ENCODE measurements at regions not wholly inside any gene's neighbourhood (a gene's known extent, or its start where the extent isn't known, plus 50 kb on each side); places are given as distances from the start of the nearest gene placed in this dataset.

GRCh38 chr4:104752337-104752736 lies 257.6 kb upstream of the CXXC4 start:
- TF ChIP-seq FOXP2 (optimal IDR thresholded peaks at IDR 0.05; ENCODE audit: borderline replicate concordance, extremely low read depth, extremely low read length, insufficient read depth) (no peak), REST (IDR thresholded peaks at IDR 0.05; ENCODE audit: insufficient read depth in 1 of 2, low read depth in 2 of 2, low read length in 2 of 2) (no peak)

DNA sequence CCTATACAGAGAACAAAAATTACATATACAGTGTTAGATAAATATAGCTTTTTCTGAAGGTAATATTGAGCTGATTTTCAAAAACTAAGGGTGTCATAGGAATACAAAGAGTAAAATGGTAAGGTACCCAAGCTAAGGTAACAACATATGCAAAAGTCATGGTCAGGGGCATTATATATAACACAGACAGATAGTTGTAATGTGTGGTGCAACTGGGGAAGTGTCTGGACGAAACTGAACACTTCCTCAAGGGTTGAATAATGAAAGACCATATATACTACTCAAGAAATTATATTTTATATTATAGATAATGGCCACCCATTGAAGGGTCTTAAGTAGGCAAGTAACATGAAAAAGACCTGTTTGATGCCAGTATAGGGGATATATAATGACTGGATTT lies 262.1 kb upstream of the CXXC4 start:
- TF ChIP-seq FOXP2 (optimal IDR thresholded peaks at IDR 0.05; ENCODE audit: borderline replicate concordance, extremely low read depth, extremely low read length, insufficient read depth) (no peak), TAF1 (IDR thresholded peaks at IDR 0.05; ENCODE audit: borderline replicate concordance, insufficient read depth, low read length) (no peak), POLR2AphosphoS5 (IDR thresholded peaks at IDR 0.05; ENCODE audit: low read depth, low read length) (no peak), REST (IDR thresholded peaks at IDR 0.05; ENCODE audit: insufficient read depth in 1 of 2, low read depth in 2 of 2, low read length in 2 of 2) (no peak), SIN3A (IDR thresholded peaks at IDR 0.05; ENCODE audit: borderline replicate concordance, insufficient read depth, low read length) (no peak)

- TF ChIP-seq SIN3A (IDR thresholded peaks at IDR 0.05; ENCODE audit: borderline replicate concordance, insufficient read depth, low read length), result no peak
- TF ChIP-seq POLR2AphosphoS5 (IDR thresholded peaks at IDR 0.05; ENCODE audit: low read depth, low read length), result no peak
- no peak for TF ChIP-seq FOXP2 (optimal IDR thresholded peaks at IDR 0.05; ENCODE audit: borderline replicate concordance, extremely low read depth, extremely low read length, insufficient read depth)
- TF ChIP-seq TAF1 (IDR thresholded peaks at IDR 0.05; ENCODE audit: borderline replicate concordance, insufficient read depth, low read length), result no peak
- no peak for TF ChIP-seq REST (IDR thresholded peaks at IDR 0.05; ENCODE audit: insufficient read depth in 1 of 2, low read depth in 2 of 2, low read length in 2 of 2)
Observed at GRCh38 chr4:104758574-104758973, 263.9 kb upstream of the CXXC4 start.

GRCh38 chr4:104763554-104764222 lies 269.0 kb upstream of the CXXC4 start:
- no peak for TF ChIP-seq SIN3A (IDR thresholded peaks at IDR 0.05; ENCODE audit: borderline replicate concordance, insufficient read depth, low read length)
- TF ChIP-seq REST (IDR thresholded peaks at IDR 0.05; ENCODE audit: insufficient read depth in 1 of 2, low read depth in 2 of 2, low read length in 2 of 2), result no peak
- no peak for TF ChIP-seq FOXP2 (optimal IDR thresholded peaks at IDR 0.05; ENCODE audit: borderline replicate concordance, extremely low read depth, extremely low read length, insufficient read depth)
- TF ChIP-seq TAF1 (IDR thresholded peaks at IDR 0.05; ENCODE audit: borderline replicate concordance, insufficient read depth, low read length), result no peak
- TF ChIP-seq POLR2AphosphoS5 (IDR thresholded peaks at IDR 0.05; ENCODE audit: low read depth, low read length), result no peak

DNA sequence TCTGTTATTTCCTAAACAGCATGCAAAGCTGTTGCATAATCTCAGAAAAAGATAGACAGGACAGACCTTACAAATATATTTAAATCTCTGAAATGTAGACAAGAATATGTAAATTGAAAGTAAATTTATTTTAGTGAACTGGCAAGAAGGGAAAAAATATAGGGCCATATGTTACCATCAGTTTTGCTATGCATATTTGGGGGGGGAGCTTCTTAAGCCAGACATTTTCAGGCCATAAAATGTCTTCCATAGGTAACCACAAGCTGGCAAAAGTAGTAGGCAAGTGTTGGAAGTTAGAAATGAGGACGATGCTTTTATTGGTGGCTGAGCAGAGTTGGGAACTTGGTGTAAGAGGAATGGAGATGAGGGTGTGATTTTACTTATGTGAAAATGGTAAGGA lies 272.0 kb upstream of the CXXC4 start:
- no peak for TF ChIP-seq FOXP2 (optimal IDR thresholded peaks at IDR 0.05; ENCODE audit: borderline replicate concordance, extremely low read depth, extremely low read length, insufficient read depth)
- no peak for TF ChIP-seq POLR2AphosphoS5 (IDR thresholded peaks at IDR 0.05; ENCODE audit: low read depth, low read length)
- TF ChIP-seq TAF1 (IDR thresholded peaks at IDR 0.05; ENCODE audit: borderline replicate concordance, insufficient read depth, low read length), result no peak
- TF ChIP-seq REST (IDR thresholded peaks at IDR 0.05; ENCODE audit: insufficient read depth in 1 of 2, low read depth in 2 of 2, low read length in 2 of 2), result no peak
- no peak for TF ChIP-seq SIN3A (IDR thresholded peaks at IDR 0.05; ENCODE audit: borderline replicate concordance, insufficient read depth, low read length)

All from PFSK-1 (cell line).